ENCODE measurements at regions not wholly inside any gene's neighbourhood (a gene's known extent, or its start where the extent isn't known, plus 50 kb on each side); places are given as distances from the start of the nearest gene placed in this dataset.
A peak's percentile ranks its signal among the peaks of the same experiment; 100 is the strongest.

- in situ Hi-C loops (cut with HindIII; ENCODE audit: low pct_ligation_motif_present, low pct_unique_long_range_greater_than_20kb, low sequenced_read_pairs), result no loop called here
- no peak for DNase-seq
Observed at GRCh38 chr13:72540881-72541280, 186.5 kb downstream of the MZT1 start.

- in situ Hi-C loops (cut with HindIII; ENCODE audit: low pct_ligation_motif_present, low pct_unique_long_range_greater_than_20kb, low sequenced_read_pairs), result no loop called here
- no peak for DNase-seq
Observed at GRCh38 chr13:72539925-72540324, 187.5 kb downstream of the MZT1 start.

- no peak for DNase-seq
- in situ Hi-C loops (cut with HindIII; ENCODE audit: low pct_ligation_motif_present, low pct_unique_long_range_greater_than_20kb, low sequenced_read_pairs), result no loop called here
Observed at GRCh38 chr13:72537782-72538181, 189.6 kb downstream of the MZT1 start.

GRCh38 chr13:72537395-72537780, 190.0 kb downstream of the MZT1 start:
- DNase-seq, result no peak
- in situ Hi-C loops (cut with HindIII; ENCODE audit: low pct_ligation_motif_present, low pct_unique_long_range_greater_than_20kb, low sequenced_read_pairs), result no loop called here

GRCh38 chr13:72536714-72537394, 190.6 kb downstream of the MZT1 start:
- no peak for DNase-seq
- in situ Hi-C loops (cut with HindIII; ENCODE audit: low pct_ligation_motif_present, low pct_unique_long_range_greater_than_20kb, low sequenced_read_pairs), result no loop called here

GRCh38 chr13:72534951-72535640, 192.3 kb downstream of the MZT1 start:
- in situ Hi-C loops (cut with HindIII; ENCODE audit: low pct_ligation_motif_present, low pct_unique_long_range_greater_than_20kb, low sequenced_read_pairs), result no loop called here
- no peak for DNase-seq

- no peak for DNase-seq
- in situ Hi-C loops (cut with HindIII; ENCODE audit: low pct_ligation_motif_present, low pct_unique_long_range_greater_than_20kb, low sequenced_read_pairs), result no loop called here
Observed at GRCh38 chr13:72530471-72530870, 197.0 kb downstream of the MZT1 start.

GRCh38 chr13:72527333-72527732, 200.1 kb downstream of the MZT1 start:
- DNase-seq, result no peak
- in situ Hi-C loops (cut with HindIII; ENCODE audit: low pct_ligation_motif_present, low pct_unique_long_range_greater_than_20kb, low sequenced_read_pairs), result no loop called here

GRCh38 chr13:72523593-72523992, 203.8 kb downstream of the MZT1 start:
- in situ Hi-C loops (cut with HindIII; ENCODE audit: low pct_ligation_motif_present, low pct_unique_long_range_greater_than_20kb, low sequenced_read_pairs), result no loop called here
- no peak for DNase-seq

- in situ Hi-C loops (cut with HindIII; ENCODE audit: low pct_ligation_motif_present, low pct_unique_long_range_greater_than_20kb, low sequenced_read_pairs), result no loop called here
- no peak for DNase-seq
Observed at GRCh38 chr13:72523049-72523448, 204.4 kb downstream of the MZT1 start.

GRCh38 chr13:72521940-72522661, 205.3 kb downstream of the MZT1 start:
- in situ Hi-C loops (cut with HindIII; ENCODE audit: low pct_ligation_motif_present, low pct_unique_long_range_greater_than_20kb, low sequenced_read_pairs), result no loop called here
- DNase-seq, result no peak

GRCh38 chr13:72514146-72514545, 213.3 kb downstream of the MZT1 start:
- DNase-seq, result no peak
- in situ Hi-C loops (cut with HindIII; ENCODE audit: low pct_ligation_motif_present, low pct_unique_long_range_greater_than_20kb, low sequenced_read_pairs), result no loop called here

- in situ Hi-C loops (cut with HindIII; ENCODE audit: low pct_ligation_motif_present, low pct_unique_long_range_greater_than_20kb, low sequenced_read_pairs), result no loop called here
Observed at GRCh38 chr13:72508392-72508791, 219.0 kb downstream of the MZT1 start.

GRCh38 chr13:72507416-72508199, 219.8 kb downstream of the MZT1 start:
- DNase-seq, result peak; percentile 4
- in situ Hi-C loops (cut with HindIII; ENCODE audit: low pct_ligation_motif_present, low pct_unique_long_range_greater_than_20kb, low sequenced_read_pairs), result no loop called here

More at GRCh38 chr13:72508392-72508791, 219.0 kb downstream of the MZT1 start:
- DNase-seq, result no peak

- no peak for DNase-seq
- in situ Hi-C loops (cut with HindIII; ENCODE audit: low pct_ligation_motif_present, low pct_unique_long_range_greater_than_20kb, low sequenced_read_pairs), result no loop called here
Observed at GRCh38 chr13:72506706-72507105, 220.7 kb downstream of the MZT1 start.

GRCh38 chr13:72505376-72505775, 222.1 kb downstream of the MZT1 start:
- DNase-seq, result no peak
- in situ Hi-C loops (cut with HindIII; ENCODE audit: low pct_ligation_motif_present, low pct_unique_long_range_greater_than_20kb, low sequenced_read_pairs), result no loop called here

- DNase-seq, result peak; percentile 0
- in situ Hi-C loops (cut with HindIII; ENCODE audit: low pct_ligation_motif_present, low pct_unique_long_range_greater_than_20kb, low sequenced_read_pairs), result no loop called here
Observed at GRCh38 chr13:72504131-72504841, 223.1 kb downstream of the MZT1 start.

- in situ Hi-C loops (cut with HindIII; ENCODE audit: low pct_ligation_motif_present, low pct_unique_long_range_greater_than_20kb, low sequenced_read_pairs), result no loop called here
- no peak for DNase-seq
Observed at GRCh38 chr13:72500851-72501250, 226.6 kb downstream of the MZT1 start.
